ENCODE measurements at regions not wholly inside any gene's neighbourhood (a gene's known extent, or its start where the extent isn't known, plus 50 kb on each side); places are given as distances from the start of the nearest gene placed in this dataset.

DNA sequence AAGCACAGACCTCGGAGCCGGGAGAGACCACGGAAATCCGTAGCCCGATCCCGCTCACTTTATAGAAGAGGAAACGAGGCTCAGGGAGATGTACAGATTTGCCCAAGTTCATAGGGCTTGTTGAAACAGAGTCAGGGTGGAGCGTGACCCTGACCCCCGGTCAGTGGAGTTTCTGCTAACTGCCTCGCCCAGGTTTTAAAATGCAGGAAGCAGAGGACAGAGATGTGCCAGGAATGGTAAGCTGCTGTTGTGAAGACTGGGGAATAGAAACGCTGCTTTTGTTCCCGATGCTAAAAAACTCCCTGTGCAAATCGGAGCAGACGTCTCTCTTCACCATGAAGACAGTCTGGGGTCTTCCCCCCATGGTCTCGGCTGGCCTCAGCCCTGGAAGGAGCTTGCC is 403.0 kb downstream of the SEC14L1 start:
- TF ChIP-seq EZH2phosphoT487 (conservative IDR thresholded peaks at IDR 0.05; ENCODE audit: low read length): no peak
- TF ChIP-seq, protein P1, sequence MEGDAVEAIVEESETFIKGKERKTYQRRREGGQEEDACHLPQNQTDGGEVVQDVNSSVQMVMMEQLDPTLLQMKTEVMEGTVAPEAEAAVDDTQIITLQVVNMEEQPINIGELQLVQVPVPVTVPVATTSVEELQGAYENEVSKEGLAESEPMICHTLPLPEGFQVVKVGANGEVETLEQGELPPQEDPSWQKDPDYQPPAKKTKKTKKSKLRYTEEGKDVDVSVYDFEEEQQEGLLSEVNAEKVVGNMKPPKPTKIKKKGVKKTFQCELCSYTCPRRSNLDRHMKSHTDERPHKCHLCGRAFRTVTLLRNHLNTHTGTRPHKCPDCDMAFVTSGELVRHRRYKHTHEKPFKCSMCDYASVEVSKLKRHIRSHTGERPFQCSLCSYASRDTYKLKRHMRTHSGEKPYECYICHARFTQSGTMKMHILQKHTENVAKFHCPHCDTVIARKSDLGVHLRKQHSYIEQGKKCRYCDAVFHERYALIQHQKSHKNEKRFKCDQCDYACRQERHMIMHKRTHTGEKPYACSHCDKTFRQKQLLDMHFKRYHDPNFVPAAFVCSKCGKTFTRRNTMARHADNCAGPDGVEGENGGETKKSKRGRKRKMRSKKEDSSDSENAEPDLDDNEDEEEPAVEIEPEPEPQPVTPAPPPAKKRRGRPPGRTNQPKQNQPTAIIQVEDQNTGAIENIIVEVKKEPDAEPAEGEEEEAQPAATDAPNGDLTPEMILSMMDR (IDR thresholded peaks at IDR 0.05; ENCODE audit: insufficient read depth, low read length, poor library complexity, severe bottlenecking): no peak
